Endothelial cell of umbilical vein (primary cell): ENCODE measurements at regions not wholly inside any gene's neighbourhood (a gene's known extent, or its start where the extent isn't known, plus 50 kb on each side); places are given as distances from the start of the nearest gene placed in this dataset.

Source experiments
- BruUV-seq: library from RNA; stranded (reverse); fragments of 400-500 nt; replicated peaks from 2 replicates; lab custom pipeline; 2021; lab: Mats Ljungman, UMichigan
- CTCF ChIA-PET: fragments of 300-600, 350-600 bp; sonication (Branson Sonifier 250); formaldehyde crosslinking; loops from one replicate; lab custom pipeline; 2021; ENCODE audit warnings: antibody characterized with exemption, inconsistent platforms; lab: Charles Lee
- POLR2A ChIA-PET: fragments of 300-600, 350-600 bp; sonication (Branson Sonifier 250); formaldehyde crosslinking; loops from one replicate; lab custom pipeline; 2021; ENCODE audit warnings: antibody characterized with exemption, inconsistent platforms; lab: Charles Lee
- DNase-seq: peaks from one replicate; pipeline ENCODE4 v3.0.0-alpha.2; 2011; ENCODE audit warnings: low read depth, low spot score
- FAIRE-seq: peaks from 2 replicates; lab custom pipeline; 2011; peaks lifted over from hg19 to GRCh38; lab: Jason Lieb, UNC
- H2AFZ ChIP-seq: 2 replicates; pipeline ENCODE4 v1.6.0; 2012; ENCODE audit warnings: low read depth, low read length, control low read depth, inconsistent platforms
- H3K27ac ChIP-seq: 2 replicates; pipeline ENCODE4 v1.5.1; 2011; ENCODE audit warnings: low read depth, mild to moderate bottlenecking, control low read depth, low read length, moderate library complexity; ENCODE audit not compliant: insufficient read depth
- H3K27me3 ChIP-seq, 2 experiments: 2 replicates each; pipeline versions ENCODE4 v1.6.0 to v1.6.1; 2011; ENCODE audit warnings: low read length in 2 of 2, mixed read lengths in 1 of 2; ENCODE audit not compliant: control insufficient read depth in 2 of 2, insufficient read depth in 2 of 2
- H3K36me3 ChIP-seq, 2 experiments: 2 replicates in 1 of 2; 3 replicates in 1 of 2; pipeline ENCODE4 v1.5.1; 2011; ENCODE audit warnings: low read length in 2 of 2, mild to moderate bottlenecking in 1 of 2, moderate library complexity in 1 of 2; ENCODE audit not compliant: control insufficient read depth in 2 of 2, insufficient read depth in 2 of 2; ENCODE audit errors: extremely low read depth in 1 of 2
- H3K4me1 ChIP-seq: 3 replicates; pipeline ENCODE4 v1.5.1; 2011; ENCODE audit warnings: mild to moderate bottlenecking, low read length; ENCODE audit not compliant: control insufficient read depth, insufficient read depth; ENCODE audit errors: extremely low read depth
- H3K4me2 ChIP-seq: 2 replicates; pipeline ENCODE4 v1.6.1; 2011; ENCODE audit warnings: low read length, control low read depth, mixed read lengths; ENCODE audit not compliant: insufficient read depth
- H3K4me3 ChIP-seq, 3 experiments: fragments of 200-600 bp in 1 of 3; sonication (generic), shearing (Covaris generic) in 1 of 3; replicated peaks in 1 of 3; 2 replicates each; pipeline ENCODE4 v1.5.1; 2011 to 2016; ENCODE audit warnings: control low read depth in 3 of 3, low read length in 3 of 3, mild to moderate bottlenecking in 2 of 3, inconsistent platforms in 1 of 3, low read depth in 1 of 3, moderate library complexity in 1 of 3; ENCODE audit not compliant: insufficient read depth in 1 of 3
- H3K79me2 ChIP-seq: 2 replicates; pipeline ENCODE4 v1.6.0; 2012; ENCODE audit warnings: low read length, inconsistent platforms; ENCODE audit not compliant: control insufficient read depth, insufficient read depth
- H3K9ac ChIP-seq: replicated peaks from 2 replicates; pipeline ENCODE3; 2011; ENCODE audit warnings: low read length, control low read depth; ENCODE audit not compliant: insufficient read depth; ENCODE audit errors: extremely low read depth
- H3K9me1 ChIP-seq: replicated peaks from 3 replicates; pipeline ENCODE4 v1.6.0; 2011; ENCODE audit warnings: mild to moderate bottlenecking, low read length; ENCODE audit not compliant: control insufficient read depth, insufficient read depth; ENCODE audit errors: extremely low read depth
- H3K9me3 ChIP-seq: replicated peaks from 2 replicates; pipeline ENCODE4 v1.5.1; 2012; ENCODE audit warnings: low read length, inconsistent platforms; ENCODE audit not compliant: control insufficient read depth, insufficient read depth
- H4K20me1 ChIP-seq: replicated peaks from 2 replicates; pipeline ENCODE3; 2011; ENCODE audit warnings: mild to moderate bottlenecking, low read length; ENCODE audit not compliant: control insufficient read depth, insufficient read depth; ENCODE audit errors: extremely low read depth
- EZH2 ChIP-seq: IDR thresholded peaks from 2 replicates; pipeline ENCODE4 v1.6.1; 2012; ENCODE audit warnings: borderline replicate concordance, low read depth, mild to moderate bottlenecking, moderate library complexity, low read length, inconsistent platforms; ENCODE audit not compliant: severe bottlenecking
- FOS ChIP-seq: IDR thresholded peaks from 2 replicates; pipeline ENCODE4 v1.6.1; 2011; ENCODE audit warnings: mild to moderate bottlenecking, low read length, moderate library complexity, borderline replicate concordance; ENCODE audit not compliant: insufficient read depth
- GATA2 ChIP-seq: IDR thresholded peaks from 2 replicates; pipeline ENCODE4 v1.7.0; 2011; ENCODE audit warnings: low read depth, mild to moderate bottlenecking, moderate library complexity, mixed read lengths, low read length; ENCODE audit not compliant: insufficient read length, insufficient read depth
- JUN ChIP-seq: IDR thresholded peaks from 2 replicates; pipeline ENCODE4 v1.6.1; 2011; ENCODE audit warnings: borderline replicate concordance, low read depth; ENCODE audit not compliant: insufficient read length, insufficient read depth
- MYC ChIP-seq: IDR thresholded peaks from one replicate; pipeline ENCODE4 v1.6.1; 2011; ENCODE audit warnings: mild to moderate bottlenecking, low read depth, low read length
- POLR2A ChIP-seq: IDR thresholded peaks from 2 replicates; pipeline ENCODE4 v1.6.1; 2012; ENCODE audit warnings: low read depth, mild to moderate bottlenecking, control low read depth, low read length
- POLR2AphosphoS5 ChIP-seq: IDR thresholded peaks from 2 replicates; pipeline ENCODE4 v1.6.1; 2012; ENCODE audit warnings: low read depth, mild to moderate bottlenecking, control low read depth, low read length, moderate library complexity; ENCODE audit not compliant: insufficient read depth
- dilution Hi-C: fragments of 300-500 bp; cut with MboI; formaldehyde crosslinking; loops from one replicate; pipeline ENCODE4 v1.15.0; 2019; ENCODE audit warnings: low sequenced_read_pairs; ENCODE audit not compliant: extremely low pct_ligation_motif_present
- intact Hi-C: fragments of 100-400 bp; cut with micrococcal nuclease; formaldehyde crosslinking; loops from one replicate; pipeline ENCODE4 v1.10.0; 2022
- TF ChIP-seq, protein P1 (sequence below): IDR thresholded peaks from 2 replicates; pipeline ENCODE4 v1.6.1; 2011; ENCODE audit not compliant: insufficient read depth, insufficient read length
- TF ChIP-seq, protein P2 (sequence below), 2 donors: IDR thresholded peaks; 1 replicate in 1 of 2; 2 replicates in 1 of 2; pipeline ENCODE4 v1.5.1; 2011; ENCODE audit warnings: low read length in 2 of 2, mild to moderate bottlenecking in 2 of 2, moderate library complexity in 2 of 2, control low read depth in 1 of 2, inconsistent platforms in 1 of 2, low read depth in 1 of 2; ENCODE audit not compliant: insufficient read depth in 1 of 2; ENCODE audit errors: extremely low read depth in 1 of 2

DNA sequence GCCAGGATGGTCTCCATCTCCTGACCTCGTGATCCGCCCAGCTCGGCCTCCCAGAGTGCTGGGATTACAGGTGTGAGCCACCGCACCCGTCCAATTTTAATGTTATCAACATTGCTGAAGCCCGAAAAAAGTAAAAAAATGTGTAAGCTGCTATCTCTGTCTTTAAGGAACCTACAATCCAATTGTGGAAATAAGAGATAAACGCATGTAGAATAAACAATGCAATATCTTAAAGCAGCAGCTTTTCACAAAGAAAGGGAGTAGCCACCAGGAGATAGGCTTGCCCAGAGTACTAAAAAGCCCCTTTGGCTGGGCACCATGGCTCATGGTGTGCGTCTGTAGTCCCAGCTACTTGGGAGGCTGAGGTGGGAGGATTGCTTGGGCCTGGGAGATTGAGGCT lies 282.9 kb upstream of the LYZL1 start:
- intact Hi-C loops, result no loop called here
- Histone ChIP-seq H3K9ac (no peak overlapping the region), H3K4me3 (no peak overlapping the region), H4K20me1 (no peaks in the 10 kb centered on the region), H3K79me2 (no peaks in the 10 kb centered on the region), H3K9me3 (no peaks in the 10 kb centered on the region), H3K27me3 (peaks cover 0 to 7% of the 10 kb centered on the region in 2 experiments), H2AFZ (no peak overlapping the region), H3K4me2 (no peak overlapping the region), H3K36me3 (no peaks in the 10 kb centered on the region), H3K9me1 (no peaks in the 10 kb centered on the region), H3K27ac (no peak overlapping the region), H3K4me1 (no peaks in the 10 kb centered on the region)
- dilution Hi-C loops, result no loop called here
- CTCF ChIA-PET, result interaction anchor here (1.6 kb wide), 1 partner anchor 342 kb away, joined by 4 read pairs; no protein-coding TSS in a partner anchor
- no peak for TF ChIP-seq EZH2
- no peak for TF ChIP-seq POLR2A
- TF ChIP-seq, protein P1, sequence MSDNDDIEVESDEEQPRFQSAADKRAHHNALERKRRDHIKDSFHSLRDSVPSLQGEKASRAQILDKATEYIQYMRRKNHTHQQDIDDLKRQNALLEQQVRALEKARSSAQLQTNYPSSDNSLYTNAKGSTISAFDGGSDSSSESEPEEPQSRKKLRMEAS, result no peak
- TF ChIP-seq GATA2, result no peak
- TF ChIP-seq, protein P2, sequence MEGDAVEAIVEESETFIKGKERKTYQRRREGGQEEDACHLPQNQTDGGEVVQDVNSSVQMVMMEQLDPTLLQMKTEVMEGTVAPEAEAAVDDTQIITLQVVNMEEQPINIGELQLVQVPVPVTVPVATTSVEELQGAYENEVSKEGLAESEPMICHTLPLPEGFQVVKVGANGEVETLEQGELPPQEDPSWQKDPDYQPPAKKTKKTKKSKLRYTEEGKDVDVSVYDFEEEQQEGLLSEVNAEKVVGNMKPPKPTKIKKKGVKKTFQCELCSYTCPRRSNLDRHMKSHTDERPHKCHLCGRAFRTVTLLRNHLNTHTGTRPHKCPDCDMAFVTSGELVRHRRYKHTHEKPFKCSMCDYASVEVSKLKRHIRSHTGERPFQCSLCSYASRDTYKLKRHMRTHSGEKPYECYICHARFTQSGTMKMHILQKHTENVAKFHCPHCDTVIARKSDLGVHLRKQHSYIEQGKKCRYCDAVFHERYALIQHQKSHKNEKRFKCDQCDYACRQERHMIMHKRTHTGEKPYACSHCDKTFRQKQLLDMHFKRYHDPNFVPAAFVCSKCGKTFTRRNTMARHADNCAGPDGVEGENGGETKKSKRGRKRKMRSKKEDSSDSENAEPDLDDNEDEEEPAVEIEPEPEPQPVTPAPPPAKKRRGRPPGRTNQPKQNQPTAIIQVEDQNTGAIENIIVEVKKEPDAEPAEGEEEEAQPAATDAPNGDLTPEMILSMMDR (IDR thresholded peaks at IDR 0.05; ENCODE audit: extremely low read depth in 1 of 2, insufficient read depth in 1 of 2, low read depth in 1 of 2, low read length in 2 of 2), result no peak
- TF ChIP-seq MYC, result no peak
- no peak for TF ChIP-seq FOS
- no peak for TF ChIP-seq POLR2AphosphoS5
- TF ChIP-seq JUN, result no peak
- BruUV-seq, result no TSS peak
- FAIRE-seq (no peak), DNase-seq (no peak)
- POLR2A ChIA-PET, result no interaction called here
